D721Med (cell line): ENCODE measurements at regions not wholly inside any gene's neighbourhood (a gene's known extent, or its start where the extent isn't known, plus 50 kb on each side); places are given as distances from the start of the nearest gene placed in this dataset.
"Not testable (repeated sequence)": the region's sequence is repeated elsewhere in the genome, so short reads cannot be mapped to it uniquely, and the experiment has no call there.

ENCODE experiments used
- DNase-seq: peaks from one replicate; pipeline ENCODE4 v3.0.0; 2011; ENCODE audit warnings: low spot score; ENCODE audit not compliant: insufficient read length
- FAIRE-seq: peaks from 2 replicates; lab custom pipeline; 2011; peaks lifted over from hg19 to GRCh38; lab: Jason Lieb, UNC
- TF ChIP-seq, protein P1 (sequence below): IDR thresholded peaks from 2 replicates; pipeline ENCODE4 v1.5.1; 2012; ENCODE audit warnings: mild to moderate bottlenecking, control low read depth; ENCODE audit not compliant: insufficient read depth; ENCODE audit errors: missing control alignments

DNA sequence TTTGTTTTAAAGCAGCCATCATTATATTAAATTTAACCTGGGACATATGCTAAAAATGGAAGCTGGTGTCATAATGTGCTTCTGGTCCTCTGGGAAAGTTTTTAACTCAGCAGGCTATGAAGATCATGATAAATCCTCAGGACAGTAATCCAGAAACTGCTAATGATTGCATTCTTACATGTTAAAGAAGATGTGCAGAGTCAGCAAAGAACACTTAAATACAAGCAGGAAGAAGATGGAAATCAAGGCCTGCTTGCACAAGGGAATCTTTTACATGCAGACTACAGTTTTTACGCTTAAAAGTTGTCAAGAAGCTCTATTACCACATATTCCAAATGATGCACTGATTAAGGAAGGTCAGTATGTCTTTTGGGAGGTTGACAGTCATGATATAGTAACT is 246.0 kb upstream of the PTPRD start:
- TF ChIP-seq, protein P1, sequence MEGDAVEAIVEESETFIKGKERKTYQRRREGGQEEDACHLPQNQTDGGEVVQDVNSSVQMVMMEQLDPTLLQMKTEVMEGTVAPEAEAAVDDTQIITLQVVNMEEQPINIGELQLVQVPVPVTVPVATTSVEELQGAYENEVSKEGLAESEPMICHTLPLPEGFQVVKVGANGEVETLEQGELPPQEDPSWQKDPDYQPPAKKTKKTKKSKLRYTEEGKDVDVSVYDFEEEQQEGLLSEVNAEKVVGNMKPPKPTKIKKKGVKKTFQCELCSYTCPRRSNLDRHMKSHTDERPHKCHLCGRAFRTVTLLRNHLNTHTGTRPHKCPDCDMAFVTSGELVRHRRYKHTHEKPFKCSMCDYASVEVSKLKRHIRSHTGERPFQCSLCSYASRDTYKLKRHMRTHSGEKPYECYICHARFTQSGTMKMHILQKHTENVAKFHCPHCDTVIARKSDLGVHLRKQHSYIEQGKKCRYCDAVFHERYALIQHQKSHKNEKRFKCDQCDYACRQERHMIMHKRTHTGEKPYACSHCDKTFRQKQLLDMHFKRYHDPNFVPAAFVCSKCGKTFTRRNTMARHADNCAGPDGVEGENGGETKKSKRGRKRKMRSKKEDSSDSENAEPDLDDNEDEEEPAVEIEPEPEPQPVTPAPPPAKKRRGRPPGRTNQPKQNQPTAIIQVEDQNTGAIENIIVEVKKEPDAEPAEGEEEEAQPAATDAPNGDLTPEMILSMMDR, result no peak
- DNase-seq (no peak), FAIRE-seq (no peak)

- peak; percentile 46 for FAIRE-seq
- TF ChIP-seq, protein P1, result no peak
- DNase-seq, result no peak
Observed at GRCh38 chr9:10863476-10863875, 250.7 kb upstream of the PTPRD start.

- FAIRE-seq, result no peak
- TF ChIP-seq, protein P1, result no peak
- DNase-seq, result no peak
Observed at GRCh38 chr9:10867194-10867593, 254.4 kb upstream of the PTPRD start.

GRCh38 chr9:10869687-10870086 is 256.9 kb upstream of the PTPRD start:
- DNase-seq, result no peak
- FAIRE-seq, result no peak
- TF ChIP-seq, protein P1, result no peak

DNA sequence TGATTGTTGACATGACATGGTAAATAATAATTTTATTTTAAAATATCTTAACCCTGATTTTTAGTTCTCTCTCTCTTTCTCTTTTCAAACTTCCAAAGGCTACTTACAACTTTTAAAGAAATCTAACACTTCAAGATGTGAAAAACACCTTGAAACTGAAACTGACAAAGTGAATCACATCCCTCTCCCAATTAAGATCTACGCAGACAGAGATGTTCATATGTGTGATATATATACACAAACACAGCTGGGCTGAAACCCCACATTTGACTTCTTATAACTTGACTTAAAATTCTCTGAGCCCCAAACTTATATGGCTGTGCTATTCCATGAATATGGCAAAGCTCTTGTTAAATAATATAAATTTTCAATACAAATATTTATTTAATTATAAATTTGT is 261.2 kb upstream of the PTPRD start:
- FAIRE-seq (no peak), DNase-seq (no peak)
- TF ChIP-seq, protein P1, result no peak

GRCh38 chr9:10875752-10876151 is 262.9 kb upstream of the PTPRD start:
- TF ChIP-seq, protein P1, result no peak
- FAIRE-seq, result no peak
- DNase-seq, result no peak

GRCh38 chr9:10876333-10876732 is 263.5 kb upstream of the PTPRD start:
- FAIRE-seq (no peak), DNase-seq (no peak)
- TF ChIP-seq, protein P1, result no peak

DNA sequence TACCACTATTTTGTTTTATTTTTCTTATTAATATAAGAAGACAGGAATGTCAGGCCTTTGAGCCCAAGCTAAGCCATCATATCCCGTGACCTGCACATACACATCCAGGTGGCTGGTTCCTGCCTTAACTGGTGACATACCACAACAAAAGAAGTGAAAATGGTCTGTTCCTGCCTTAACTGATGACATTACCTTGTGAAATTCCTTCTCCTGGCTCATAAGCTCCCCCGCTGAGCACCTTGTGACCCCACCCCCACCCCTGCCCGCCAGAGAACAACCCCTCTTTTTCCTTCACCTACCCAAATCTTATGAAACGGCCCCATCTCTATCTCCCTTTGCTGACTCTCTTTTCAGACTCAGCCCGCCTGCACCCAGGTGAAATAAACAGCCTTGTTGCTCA is 277.5 kb upstream of the PTPRD start:
- not testable (repeated sequence) for DNase-seq, FAIRE-seq
